K562 (cell line): ENCODE measurements at regions not wholly inside any gene's neighbourhood (a gene's known extent, or its start where the extent isn't known, plus 50 kb on each side); places are given as distances from the start of the nearest gene placed in this dataset.

ENCODE experiments used
- ATAC-seq: fragments of 200-7000 bp; cut with Tn5 transposase; 3 replicates; pipeline ENCODE4 v1.9.1; 2020; ENCODE audit warnings: moderate library complexity
- BruUV-seq: library from RNA; stranded (reverse); fragments of 400-500 nt; replicated peaks from 2 replicates; lab custom pipeline; 2021; lab: Mats Ljungman, UMichigan
- CTCF ChIA-PET: fragments of 300-600 bp; formaldehyde crosslinking; extraction: SDS; loops from one replicate; lab custom pipeline; 2021; ENCODE audit warnings: low intra/inter-chr PET ratio; lab: Yijun Ruan, JAX
- POLR2A ChIA-PET: fragments of 300-600, 350-650 bp; sonication (Branson Sonifier 250); formaldehyde crosslinking; extraction: SDS; loops from one replicate; lab custom pipeline; 2021; ENCODE audit warnings: antibody characterized with exemption, inconsistent platforms; lab: Yijun Ruan, JAX
- DNase-seq, 4 experiments: peaks; one replicate each; pipeline versions ENCODE4 v3.0.0 to v3.0.0-alpha.2; 2011 to 2018; ENCODE audit warnings: low spot score in 3 of 4, mixed read lengths in 3 of 4; ENCODE audit errors: extremely low read depth in 1 of 4
- FAIRE-seq: peaks from 2 replicates; lab custom pipeline; 2011; peaks lifted over from hg19 to GRCh38; lab: Jason Lieb, UNC
- H2AFZ ChIP-seq: 2 replicates; pipeline ENCODE4 v1.6.0; 2011; ENCODE audit warnings: low read depth, low read length, control low read depth, inconsistent platforms
- H3K27ac ChIP-seq: fragments of 200-600 bp; 3 replicates; pipeline ENCODE4 v1.8.0; 2011; ENCODE audit warnings: low read depth, mild to moderate bottlenecking, control low read depth, inconsistent platforms, low read length, moderate library complexity, mixed read lengths; ENCODE audit errors: extremely low read depth
- H3K27me3 ChIP-seq, 2 experiments: fragments of 300-600 bp in 1 of 2; 2 replicates in 1 of 2; 3 replicates in 1 of 2; pipeline versions ENCODE4 v1.6.0 to v1.8.0; 2011; ENCODE audit warnings: inconsistent platforms in 2 of 2, low read length in 2 of 2, mild to moderate bottlenecking in 1 of 2, mixed read lengths in 1 of 2, moderate library complexity in 1 of 2; ENCODE audit not compliant: control insufficient read depth in 2 of 2, insufficient read depth in 2 of 2
- H3K36me3 ChIP-seq: fragments of 300-600 bp; 3 replicates; pipeline ENCODE4 v1.8.0; 2011; ENCODE audit warnings: mild to moderate bottlenecking, low read length, inconsistent platforms; ENCODE audit not compliant: control insufficient read depth, insufficient read depth
- H3K4me1 ChIP-seq, 2 experiments: fragments of 200-600 bp in 1 of 2; replicated peaks in 1 of 2; 2 replicates in 1 of 2; 3 replicates in 1 of 2; pipeline versions ENCODE4 v1.5.1 to v1.8.0; 2011; ENCODE audit warnings: inconsistent platforms in 2 of 2, low read length in 2 of 2, mild to moderate bottlenecking in 1 of 2, mixed read lengths in 1 of 2, moderate library complexity in 1 of 2; ENCODE audit not compliant: control insufficient read depth in 2 of 2, insufficient read depth in 2 of 2
- H3K4me2 ChIP-seq: 2 replicates; pipeline ENCODE4 v1.6.1; 2011; ENCODE audit warnings: low read length, control low read depth, inconsistent platforms, mixed read lengths; ENCODE audit not compliant: insufficient read depth
- H3K4me3 ChIP-seq: fragments of 200-600 bp; sonication (generic), shearing (Covaris generic); 2 replicates; pipeline ENCODE4 v1.5.1; 2016; ENCODE audit warnings: control low read depth, inconsistent platforms
- H3K79me2 ChIP-seq: fragments of 200-600 bp; 3 replicates; pipeline ENCODE4 v1.8.0; 2011; ENCODE audit warnings: low read length, inconsistent platforms; ENCODE audit not compliant: control insufficient read depth, insufficient read depth
- H3K9ac ChIP-seq, 2 experiments: 2 replicates each; pipeline versions ENCODE4 v1.6.0 to v1.6.1; 2011; ENCODE audit warnings: low read depth in 2 of 2, low read length in 2 of 2, control low read depth in 1 of 2, inconsistent platforms in 1 of 2, mild to moderate bottlenecking in 1 of 2, mixed read lengths in 1 of 2; ENCODE audit not compliant: insufficient read depth in 1 of 2
- H3K9me1 ChIP-seq: one replicate; pipeline ENCODE4 v1.6.0; 2011; ENCODE audit warnings: inconsistent platforms, mild to moderate bottlenecking, low read length, moderate library complexity; ENCODE audit not compliant: control insufficient read depth, insufficient read depth
- H3K9me3 ChIP-seq: replicated peaks from 2 replicates; pipeline ENCODE4 v1.5.1; 2011; ENCODE audit warnings: low read depth, low read length, inconsistent platforms; ENCODE audit not compliant: control insufficient read depth, insufficient read depth
- H4K20me1 ChIP-seq: replicated peaks from 2 replicates; pipeline ENCODE4 v1.6.1; 2011; ENCODE audit warnings: low read length, inconsistent platforms, mixed read lengths; ENCODE audit not compliant: control insufficient read depth, insufficient read depth
- DPF2 ChIP-seq: fragments of 450-650 bp; IDR thresholded peaks from 2 replicates; pipeline ENCODE4 v1.6.1; 2016
- ESRRB ChIP-seq: fragments of 250-450 bp; sonication (Bioruptor Pico); IDR thresholded peaks from 2 replicates; pipeline ENCODE4 v1.5.0; 2020; ENCODE audit warnings: mild to moderate bottlenecking, moderate library complexity, borderline replicate concordance
- MAFF ChIP-seq: IDR thresholded peaks from 2 replicates; pipeline ENCODE4 v1.6.1; 2012; ENCODE audit warnings: low read length, improper control_type of control experiment
- RBBP5 ChIP-seq: fragments of 200-600 bp; sonication (generic); IDR thresholded peaks from 2 replicates; pipeline ENCODE4 v1.6.1; 2012; ENCODE audit warnings: borderline replicate concordance, mild to moderate bottlenecking, low read length, control low read depth, inconsistent platforms; ENCODE audit not compliant: insufficient read depth, poor library complexity, severe bottlenecking
- ZNF408 ChIP-seq: fragments of 250-450 bp; sonication (Bioruptor Pico); IDR thresholded peaks from 2 replicates; pipeline ENCODE4 v1.4.0; 2020; ENCODE audit warnings: low read depth, mild to moderate bottlenecking, moderate library complexity
- WGBS: fragments of 100-300 bp; shearing (Covaris generic); methylation state at CpG from one replicate; pipeline ENCODE4 v1.1.6; 2016; ENCODE audit warnings: low coverage, mixed read lengths; ENCODE audit not compliant: insufficient coverage; ENCODE audit errors: missing lambda C conversion rate; 5-methylcytosine and 5-hydroxymethylcytosine counted together
- in situ Hi-C: fragments of 300-500 bp; cut with MboI; formaldehyde crosslinking; loops from 4 replicates; pipeline ENCODE4 v1.15.0; 2018; ENCODE audit warnings: inconsistent platforms, mixed read lengths
- intact Hi-C: fragments of 100-400 bp; cut with micrococcal nuclease; formaldehyde crosslinking; loops from 2 replicates; pipeline ENCODE4 v1.14.2; 2022
- TF ChIP-seq, protein P1 (sequence below), 2 experiments: fragments of 450-650 bp; conservative IDR thresholded peaks; 2 replicates each; pipeline ENCODE4 v1.6.1; 2017; ENCODE audit warnings: mild to moderate bottlenecking in 2 of 2, moderate library complexity in 2 of 2
- TF ChIP-seq, protein P2 (sequence below), 2 experiments: fragments of 450-650 bp in 1 of 2; sonication (generic) in 1 of 2; formaldehyde crosslinking in 1 of 2; IDR thresholded peaks in 1 of 2; conservative IDR thresholded peaks in 1 of 2; 2 replicates each; pipeline versions ENCODE4 v1.6.1 to v1.8.1; 2016 to 2023; ENCODE audit warnings: mild to moderate bottlenecking in 2 of 2, moderate library complexity in 2 of 2, inconsistent platforms in 1 of 2, missing genetic modification reagents in 1 of 2
- TF ChIP-seq, protein P3 (sequence below): fragments of 250-450 bp; sonication (Bioruptor Pico); IDR thresholded peaks from 2 replicates; pipeline ENCODE4 v1.9.0; 2021; ENCODE audit warnings: mild to moderate bottlenecking
- TF ChIP-seq, protein P4 (sequence below): fragments of 450-650 bp; IDR thresholded peaks from 2 replicates; pipeline ENCODE4 v1.6.1; 2017; ENCODE audit warnings: mild to moderate bottlenecking, moderate library complexity
- TF ChIP-seq, protein P5 (sequence below): fragments of 250-450 bp; sonication (Bioruptor Pico); IDR thresholded peaks from 2 replicates; pipeline ENCODE4 v1.4.0; 2020; ENCODE audit warnings: mild to moderate bottlenecking

DNA sequence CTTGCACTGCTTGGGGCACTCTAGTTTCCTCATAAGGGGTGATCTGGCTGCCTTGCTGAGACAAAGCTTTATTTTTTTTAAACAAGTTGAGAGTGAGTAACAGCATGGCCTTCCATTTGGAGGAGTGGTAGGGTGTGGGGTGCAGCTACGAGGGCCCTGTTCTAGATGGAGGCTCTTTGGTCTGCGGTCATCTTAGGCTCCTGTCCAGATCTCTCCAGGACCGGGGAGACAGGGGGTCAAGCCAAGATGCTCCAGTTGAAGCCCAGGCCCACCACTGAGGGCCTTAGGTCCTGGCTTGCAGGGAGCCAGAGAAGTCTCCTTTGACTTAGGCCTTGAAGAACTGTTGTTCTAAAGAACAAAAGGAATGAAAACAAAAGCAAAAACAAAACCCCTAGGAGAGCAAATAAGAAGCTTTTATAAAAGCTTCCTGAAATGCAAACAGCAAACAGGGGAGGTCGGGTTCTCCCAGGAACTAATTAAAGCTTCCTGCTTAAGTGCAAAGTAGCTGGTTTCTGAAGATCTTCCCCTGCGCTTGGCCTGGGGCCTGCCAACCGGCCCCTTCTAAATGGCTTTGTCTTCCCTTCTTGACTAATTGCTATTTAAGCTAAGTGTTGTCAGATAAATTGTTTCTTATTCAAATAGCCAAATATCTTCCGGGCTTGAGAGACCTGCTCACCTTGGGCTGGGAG lies 259.2 kb downstream of the GLRX3 start (continued):
- TF ChIP-seq, protein P1, sequence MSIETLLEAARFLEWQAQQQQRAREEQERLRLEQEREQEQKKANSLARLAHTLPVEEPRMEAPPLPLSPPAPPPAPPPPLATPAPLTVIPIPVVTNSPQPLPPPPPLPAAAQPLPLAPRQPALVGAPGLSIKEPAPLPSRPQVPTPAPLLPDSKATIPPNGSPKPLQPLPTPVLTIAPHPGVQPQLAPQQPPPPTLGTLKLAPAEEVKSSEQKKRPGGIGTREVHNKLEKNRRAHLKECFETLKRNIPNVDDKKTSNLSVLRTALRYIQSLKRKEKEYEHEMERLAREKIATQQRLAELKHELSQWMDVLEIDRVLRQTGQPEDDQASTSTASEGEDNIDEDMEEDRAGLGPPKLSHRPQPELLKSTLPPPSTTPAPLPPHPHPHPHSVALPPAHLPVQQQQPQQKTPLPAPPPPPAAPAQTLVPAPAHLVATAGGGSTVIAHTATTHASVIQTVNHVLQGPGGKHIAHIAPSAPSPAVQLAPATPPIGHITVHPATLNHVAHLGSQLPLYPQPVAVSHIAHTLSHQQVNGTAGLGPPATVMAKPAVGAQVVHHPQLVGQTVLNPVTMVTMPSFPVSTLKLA (conservative IDR thresholded peaks at IDR 0.05), result no peak
- TF ChIP-seq ZNF408 (CRISPR knock-in tag), result no peak

DNA sequence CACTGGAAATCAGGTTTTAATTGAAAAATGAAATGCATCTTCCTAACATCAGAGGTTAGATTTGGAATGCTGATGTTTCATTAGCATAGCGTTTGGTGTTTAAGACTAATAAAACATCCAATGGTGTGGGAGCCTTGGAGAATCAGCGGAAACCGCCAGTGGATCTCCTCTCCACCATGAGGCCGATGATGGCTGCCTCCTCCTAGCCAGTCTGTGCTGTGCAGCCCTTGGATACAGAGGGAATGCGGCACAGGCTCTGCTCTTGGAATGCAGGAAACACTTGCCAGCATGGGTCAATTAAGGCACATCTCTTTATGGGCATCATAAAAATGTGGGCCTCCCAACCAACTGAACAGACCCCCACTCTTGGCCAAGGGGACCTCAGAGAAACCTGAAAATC lies 259.9 kb downstream of the GLRX3 start:
- Histone ChIP-seq H2AFZ (no peak overlapping the region), H3K9me3 (no peaks in the 10 kb centered on the region), H4K20me1 (no peaks in the 10 kb centered on the region), H3K4me1 (no peaks in the 10 kb centered on the region), H3K79me2 (no peaks in the 10 kb centered on the region)
- 20% methylated on average over 2 of the region's 5 CpGs for WGBS
- FAIRE-seq (no peak), ATAC-seq (no peak)
- BruUV-seq, result no TSS peak
- POLR2A ChIA-PET, result no interaction called here
- intact Hi-C loops, result no loop called here
- TF ChIP-seq RBBP5 (no peak), DPF2 (no peak), ESRRB (CRISPR knock-in tag) (no peak), MAFF (no peak)
- TF ChIP-seq, protein P2, sequence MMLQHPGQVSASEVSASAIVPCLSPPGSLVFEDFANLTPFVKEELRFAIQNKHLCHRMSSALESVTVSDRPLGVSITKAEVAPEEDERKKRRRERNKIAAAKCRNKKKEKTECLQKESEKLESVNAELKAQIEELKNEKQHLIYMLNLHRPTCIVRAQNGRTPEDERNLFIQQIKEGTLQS (IDR thresholded peaks at IDR 0.05), result no peak
- TF ChIP-seq, protein P2 (CRISPR knock-in tag; conservative IDR thresholded peaks at IDR 0.05), result no peak
- TF ChIP-seq, protein P3, sequence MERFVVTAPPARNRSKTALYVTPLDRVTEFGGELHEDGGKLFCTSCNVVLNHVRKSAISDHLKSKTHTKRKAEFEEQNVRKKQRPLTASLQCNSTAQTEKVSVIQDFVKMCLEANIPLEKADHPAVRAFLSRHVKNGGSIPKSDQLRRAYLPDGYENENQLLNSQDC, result no peak
- TF ChIP-seq, protein P4, sequence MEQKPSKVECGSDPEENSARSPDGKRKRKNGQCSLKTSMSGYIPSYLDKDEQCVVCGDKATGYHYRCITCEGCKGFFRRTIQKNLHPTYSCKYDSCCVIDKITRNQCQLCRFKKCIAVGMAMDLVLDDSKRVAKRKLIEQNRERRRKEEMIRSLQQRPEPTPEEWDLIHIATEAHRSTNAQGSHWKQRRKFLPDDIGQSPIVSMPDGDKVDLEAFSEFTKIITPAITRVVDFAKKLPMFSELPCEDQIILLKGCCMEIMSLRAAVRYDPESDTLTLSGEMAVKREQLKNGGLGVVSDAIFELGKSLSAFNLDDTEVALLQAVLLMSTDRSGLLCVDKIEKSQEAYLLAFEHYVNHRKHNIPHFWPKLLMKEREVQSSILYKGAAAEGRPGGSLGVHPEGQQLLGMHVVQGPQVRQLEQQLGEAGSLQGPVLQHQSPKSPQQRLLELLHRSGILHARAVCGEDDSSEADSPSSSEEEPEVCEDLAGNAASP, result no peak
- TF ChIP-seq, protein P5, sequence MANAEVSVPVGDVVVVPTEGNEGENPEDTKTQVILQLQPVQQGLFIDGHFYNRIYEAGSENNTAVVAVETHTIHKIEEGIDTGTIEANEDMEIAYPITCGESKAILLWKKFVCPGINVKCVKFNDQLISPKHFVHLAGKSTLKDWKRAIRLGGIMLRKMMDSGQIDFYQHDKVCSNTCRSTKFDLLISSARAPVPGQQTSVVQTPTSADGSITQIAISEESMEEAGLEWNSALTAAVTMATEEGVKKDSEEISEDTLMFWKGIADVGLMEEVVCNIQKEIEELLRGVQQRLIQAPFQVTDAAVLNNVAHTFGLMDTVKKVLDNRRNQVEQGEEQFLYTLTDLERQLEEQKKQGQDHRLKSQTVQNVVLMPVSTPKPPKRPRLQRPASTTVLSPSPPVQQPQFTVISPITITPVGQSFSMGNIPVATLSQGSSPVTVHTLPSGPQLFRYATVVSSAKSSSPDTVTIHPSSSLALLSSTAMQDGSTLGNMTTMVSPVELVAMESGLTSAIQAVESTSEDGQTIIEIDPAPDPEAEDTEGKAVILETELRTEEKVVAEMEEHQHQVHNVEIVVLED (CRISPR knock-in tag), result no peak
- TF ChIP-seq, all 486 proteins: peak for 0
- H3K9me1 ChIP-seq, result no peaks in the 10 kb centered on the region
- no peak overlapping the region for H3K4me2 ChIP-seq
- no peak overlapping the region for H3K4me3 ChIP-seq
- H3K27ac ChIP-seq, result no peak overlapping the region
- DNase-seq, result no peak
- CTCF ChIA-PET, result no interaction called here
- no peaks in the 10 kb centered on the region for H3K27me3 ChIP-seq
- no peaks in the 10 kb centered on the region for H3K36me3 ChIP-seq
- in situ Hi-C loops, result no loop called here
- H3K9ac ChIP-seq, result no peak overlapping the region
